Prostate gland (tissue), 2 donors: ENCODE measurements at regions not wholly inside any gene's neighbourhood (a gene's known extent, or its start where the extent isn't known, plus 50 kb on each side); places are given as distances from the start of the nearest gene placed in this dataset.

ENCODE experiments used
- DNase-seq: peaks from one replicate; pipeline ENCODE4 v3.0.0-alpha.2; 2019; ENCODE audit warnings: low spot score
- H3K27ac ChIP-seq, 2 donors: fragments of 200-600 bp; sonication (generic); 2 replicates each; pipeline ENCODE4 v1.5.1; 2017 to 2019
- H3K27me3 ChIP-seq: fragments of 200-600 bp; sonication (generic); replicated peaks from 2 replicates; pipeline ENCODE4 v1.5.1; 2019; ENCODE audit not compliant: insufficient read depth
- H3K36me3 ChIP-seq, 2 donors: fragments of 200-600 bp; sonication (generic); 1 replicate in 1 of 2; 2 replicates in 1 of 2; pipeline versions ENCODE4 v1.5.1 to v1.8.1; 2017 to 2019
- H3K4me1 ChIP-seq: fragments of 200-600 bp; sonication (generic); replicated peaks from 2 replicates; pipeline ENCODE4 v1.5.1; 2019
- H3K4me3 ChIP-seq, 2 donors: fragments of 200-600 bp; sonication (generic); 2 replicates each; pipeline ENCODE4 v1.5.1; 2017 to 2019
- H3K9me3 ChIP-seq: fragments of 200-600 bp; sonication (generic); 2 replicates; pipeline ENCODE4 v1.5.1; 2017
- POLR2A ChIP-seq: fragments of 450-650 bp; IDR thresholded peaks from one replicate; pipeline ENCODE4 v1.6.1; 2016; ENCODE audit warnings: antibody characterized with exemption, mild to moderate bottlenecking
- POLR2AphosphoS5 ChIP-seq: sonication (generic); formaldehyde crosslinking; IDR thresholded peaks from one replicate; pipeline ENCODE4 v1.6.1; 2017; ENCODE audit warnings: antibody characterized with exemption
- WGBS: methylation state at CpG from one replicate; pipeline ENCODE4 v1.1.5; 2018; 5-methylcytosine and 5-hydroxymethylcytosine counted together
- intact Hi-C: fragments of 100-400 bp; cut with DNase I; formaldehyde crosslinking; loops from one replicate; pipeline ENCODE4 v1.14.2; 2022
- TF ChIP-seq, protein P1 (sequence below), 4 experiments: fragments of 200-600 bp in 2 of 4; fragments of 450-650 bp in 2 of 4; sonication (generic) in 2 of 4; IDR thresholded peaks; 1 replicate in 3 of 4; 2 replicates in 1 of 4; pipeline ENCODE4 v1.5.1; 2016 to 2019; ENCODE audit warnings: antibody characterized with exemption in 4 of 4, mild to moderate bottlenecking in 2 of 4, moderate library complexity in 2 of 4

DNA sequence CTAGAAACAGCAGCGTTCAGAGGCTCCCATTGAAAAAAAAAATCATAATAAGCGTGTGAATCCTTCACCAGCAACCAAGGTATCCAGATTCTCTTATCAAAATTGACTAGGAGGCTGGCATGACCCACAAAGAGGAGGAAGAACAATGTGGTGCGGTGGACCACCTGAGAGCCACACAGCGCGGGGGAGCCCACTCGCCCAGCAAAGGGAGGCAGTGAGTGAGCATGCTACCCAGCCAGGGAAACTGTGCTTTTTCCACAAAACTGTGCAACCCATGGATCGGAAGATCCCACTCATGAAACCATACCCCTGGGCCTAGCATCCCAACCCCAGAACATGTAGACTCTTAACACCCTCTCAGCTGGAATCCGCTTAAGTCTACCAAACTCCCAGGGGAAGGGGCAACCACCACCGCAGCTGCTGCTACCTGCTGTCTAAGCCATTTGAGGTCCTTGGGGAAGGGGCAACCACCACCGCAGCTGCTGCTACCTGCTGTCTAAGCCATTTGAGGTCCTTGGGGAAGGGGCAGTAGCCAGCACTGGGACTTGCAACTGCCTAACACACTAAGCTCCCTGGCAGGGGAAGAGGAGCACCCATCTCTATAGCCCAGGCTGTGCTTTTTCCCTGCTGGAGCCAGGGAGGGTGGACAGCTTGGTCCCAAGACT is 102.8 kb upstream of the CLDN18 start:
- TF ChIP-seq, protein P1, sequence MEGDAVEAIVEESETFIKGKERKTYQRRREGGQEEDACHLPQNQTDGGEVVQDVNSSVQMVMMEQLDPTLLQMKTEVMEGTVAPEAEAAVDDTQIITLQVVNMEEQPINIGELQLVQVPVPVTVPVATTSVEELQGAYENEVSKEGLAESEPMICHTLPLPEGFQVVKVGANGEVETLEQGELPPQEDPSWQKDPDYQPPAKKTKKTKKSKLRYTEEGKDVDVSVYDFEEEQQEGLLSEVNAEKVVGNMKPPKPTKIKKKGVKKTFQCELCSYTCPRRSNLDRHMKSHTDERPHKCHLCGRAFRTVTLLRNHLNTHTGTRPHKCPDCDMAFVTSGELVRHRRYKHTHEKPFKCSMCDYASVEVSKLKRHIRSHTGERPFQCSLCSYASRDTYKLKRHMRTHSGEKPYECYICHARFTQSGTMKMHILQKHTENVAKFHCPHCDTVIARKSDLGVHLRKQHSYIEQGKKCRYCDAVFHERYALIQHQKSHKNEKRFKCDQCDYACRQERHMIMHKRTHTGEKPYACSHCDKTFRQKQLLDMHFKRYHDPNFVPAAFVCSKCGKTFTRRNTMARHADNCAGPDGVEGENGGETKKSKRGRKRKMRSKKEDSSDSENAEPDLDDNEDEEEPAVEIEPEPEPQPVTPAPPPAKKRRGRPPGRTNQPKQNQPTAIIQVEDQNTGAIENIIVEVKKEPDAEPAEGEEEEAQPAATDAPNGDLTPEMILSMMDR (IDR thresholded peaks at IDR 0.05): no peak
- no peak for TF ChIP-seq POLR2A
- no peak for TF ChIP-seq POLR2AphosphoS5
- no peak for DNase-seq
- intact Hi-C loops: no loop called here

DNA sequence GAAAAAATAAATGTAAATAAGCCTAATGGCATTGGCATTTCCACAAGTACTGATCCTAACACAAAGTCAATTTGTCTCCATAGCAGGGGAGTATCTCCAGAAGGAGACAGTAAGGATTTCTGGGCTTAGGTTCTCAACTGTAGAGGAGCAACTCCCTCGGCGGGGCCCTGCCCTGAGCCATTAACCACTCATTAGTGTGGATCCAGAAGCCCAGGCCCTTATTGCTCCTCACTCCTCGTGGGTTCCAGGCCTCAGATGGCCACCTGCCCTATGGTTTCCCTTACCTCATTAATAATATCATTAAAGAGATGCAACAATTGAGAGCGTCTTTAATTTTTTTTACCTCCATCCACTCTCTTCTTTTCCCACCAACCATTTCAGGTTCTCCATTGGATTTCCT is 85.3 kb upstream of the CLDN18 start:
- Histone ChIP-seq H3K9me3 (no peaks in the 10 kb centered on the region), H3K4me3 (no peak overlapping the region), H3K27ac (no peak overlapping the region), H3K27me3 (no peaks in the 10 kb centered on the region), H3K36me3 (no peaks in the 10 kb centered on the region), H3K4me1 (no peaks in the 10 kb centered on the region)
- no peak for DNase-seq
- WGBS: 75% methylated on average over 4 of the region's 4 CpGs
- intact Hi-C loops: no loop called here
- no peak for TF ChIP-seq POLR2AphosphoS5
- TF ChIP-seq POLR2A: no peak
- TF ChIP-seq, protein P1 (IDR thresholded peaks at IDR 0.05): no peak

More for the DNA sequence above, 102.8 kb upstream of the CLDN18 start:
- no peaks in the 10 kb centered on the region for H3K36me3 ChIP-seq
- H3K9me3 ChIP-seq: no peaks in the 10 kb centered on the region
- H3K4me3 ChIP-seq: no peak overlapping the region
- WGBS: 88% methylated on average over 10 of the region's 10 CpGs
- H3K4me1 ChIP-seq: no peaks in the 10 kb centered on the region
- H3K27ac ChIP-seq: no peak overlapping the region
- H3K27me3 ChIP-seq: no peaks in the 10 kb centered on the region

DNA sequence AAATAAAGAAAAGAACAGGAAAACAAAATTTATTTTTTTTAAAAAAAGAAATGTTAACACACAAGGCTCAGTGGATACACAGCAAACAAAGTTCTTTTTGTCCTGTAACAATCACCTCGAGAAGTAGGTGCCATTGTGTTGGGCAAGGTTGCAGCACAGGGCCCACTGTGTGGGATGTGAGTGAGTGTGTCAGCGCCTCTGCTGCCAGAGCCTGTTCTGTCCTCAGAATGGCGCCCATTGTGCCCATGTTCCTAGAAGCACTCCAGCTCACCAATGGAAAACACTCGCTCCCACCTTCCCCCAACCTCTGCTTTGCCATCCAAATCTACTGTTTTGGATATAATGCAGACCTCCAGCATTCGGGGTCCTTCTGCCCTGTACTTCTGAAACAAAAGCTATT is 84.9 kb upstream of the CLDN18 start:
- Histone ChIP-seq H3K36me3 (no peaks in the 10 kb centered on the region), H3K4me3 (no peak overlapping the region), H3K27ac (no peak overlapping the region), H3K27me3 (no peaks in the 10 kb centered on the region), H3K4me1 (no peaks in the 10 kb centered on the region), H3K9me3 (no peaks in the 10 kb centered on the region)
- TF ChIP-seq, protein P1 (IDR thresholded peaks at IDR 0.05): no peak
- no peak for TF ChIP-seq POLR2AphosphoS5
- WGBS: 89% methylated on average over 5 of the region's 5 CpGs
- intact Hi-C loops: no loop called here
- DNase-seq: no peak

DNA sequence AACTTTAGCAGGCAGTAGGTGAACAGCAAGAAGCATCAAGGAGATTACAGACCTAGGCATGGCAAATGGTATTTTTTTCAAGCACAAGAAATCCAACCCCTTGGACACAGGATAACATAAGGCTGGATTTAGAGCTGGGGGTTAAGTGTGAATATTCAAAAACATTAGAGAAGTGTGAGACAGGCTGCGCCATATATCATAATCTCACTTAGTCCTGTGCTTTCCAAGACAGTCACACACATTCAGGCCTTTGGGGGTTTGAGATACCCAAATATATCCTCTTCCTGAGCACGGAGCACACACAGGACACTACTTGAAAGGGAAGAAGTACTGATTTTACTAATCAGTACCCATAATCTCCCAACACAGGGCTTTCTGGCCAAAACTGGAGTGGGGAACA is 83.0 kb upstream of the CLDN18 start:
- WGBS: 86% methylated on average over 2 of the region's 2 CpGs
- Histone ChIP-seq H3K27me3 (no peaks in the 10 kb centered on the region), H3K4me1 (no peaks in the 10 kb centered on the region), H3K4me3 (no peak overlapping the region), H3K36me3 (no peaks in the 10 kb centered on the region), H3K27ac (no peak overlapping the region), H3K9me3 (no peaks in the 10 kb centered on the region)
- intact Hi-C loops: no loop called here
- TF ChIP-seq, protein P1 (IDR thresholded peaks at IDR 0.05): no peak
- no peak for TF ChIP-seq POLR2AphosphoS5
- TF ChIP-seq POLR2A: no peak
- no peak for DNase-seq

DNA sequence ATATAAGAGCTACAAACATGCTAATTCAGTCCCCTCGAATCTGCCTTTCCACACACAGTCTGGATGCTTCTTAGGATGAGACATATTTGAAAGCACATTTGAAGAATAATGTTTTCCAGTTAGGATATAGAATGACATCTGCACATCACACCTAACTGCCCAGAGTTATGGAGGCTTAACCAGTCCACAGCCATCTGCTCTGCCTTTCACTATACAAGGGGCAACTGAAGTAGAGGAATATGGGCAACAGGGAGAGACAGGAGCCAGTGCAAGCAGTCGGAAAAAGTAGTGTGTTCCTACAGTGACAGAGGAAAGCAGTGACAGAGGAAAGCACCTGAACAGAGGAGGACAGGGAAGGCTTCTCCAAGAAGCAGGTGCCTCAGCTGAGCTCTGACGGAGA is 79.0 kb upstream of the CLDN18 start:
- intact Hi-C loops: no loop called here
- 83% methylated on average over 3 of the region's 3 CpGs for WGBS

More for the DNA sequence above, 79.0 kb upstream of the CLDN18 start:
- Histone ChIP-seq H3K27ac (no peak overlapping the region), H3K4me3 (no peak overlapping the region), H3K36me3 (no peaks in the 10 kb centered on the region), H3K4me1 (no peaks in the 10 kb centered on the region), H3K27me3 (no peaks in the 10 kb centered on the region), H3K9me3 (no peaks in the 10 kb centered on the region)
- TF ChIP-seq POLR2AphosphoS5: no peak
- no peak for TF ChIP-seq POLR2A
- TF ChIP-seq, protein P1 (IDR thresholded peaks at IDR 0.05): no peak
- DNase-seq: no peak
